Left lobe of liver (tissue), 2 donors: ENCODE measurements at regions not wholly inside any gene's neighbourhood (a gene's known extent, or its start where the extent isn't known, plus 50 kb on each side); places are given as distances from the start of the nearest gene placed in this dataset.

Experiments used
- ATAC-seq: fragments of 200-7000 bp; cut with Tn5 transposase; one replicate; pipeline ENCODE4 v1.9.1; 2020; ENCODE audit warnings: mild to moderate bottlenecking, moderate library complexity
- DNase-seq: peaks from one replicate; pipeline ENCODE4 v3.0.0-alpha.2; 2020; ENCODE audit warnings: low spot score
- donor health status: DM: no; HTN: no; CAD: no; lungs with moderate emphysema.
- donor health status: DM: no; HTN: yes; CAD: no.

- DNase-seq (no peak), ATAC-seq (no peak)
Measured at GRCh38 chr5:72030237-72030636, 77.0 kb upstream of the MAP1B start.

DNA sequence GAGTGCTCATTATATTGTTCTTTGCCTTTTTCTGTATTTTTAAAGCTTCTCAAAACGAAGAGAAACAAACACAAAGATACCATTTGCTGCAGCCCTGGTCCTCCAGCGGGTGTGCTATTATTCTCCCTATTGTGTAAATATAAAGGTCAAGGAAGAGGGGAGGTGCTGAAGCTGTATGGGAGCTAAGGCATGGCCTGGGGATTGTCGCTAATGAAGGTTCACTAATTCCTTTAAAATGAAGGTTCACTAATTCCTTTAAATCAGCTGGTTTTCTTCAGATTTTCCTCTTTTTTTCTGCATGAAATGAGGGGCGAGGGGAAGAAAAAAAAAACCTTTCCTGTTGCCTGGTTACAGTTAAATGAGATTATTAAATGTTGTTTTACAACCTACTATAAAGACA is 74.5 kb upstream of the MAP1B start:
- ATAC-seq (no peak), DNase-seq (no peak)

- DNase-seq (no peak), ATAC-seq (no peak)
Measured at GRCh38 chr5:72034770-72035169, 72.5 kb upstream of the MAP1B start.

GRCh38 chr5:72035831-72036230 is 71.4 kb upstream of the MAP1B start:
- ATAC-seq (no peak), DNase-seq (no peak)

DNA sequence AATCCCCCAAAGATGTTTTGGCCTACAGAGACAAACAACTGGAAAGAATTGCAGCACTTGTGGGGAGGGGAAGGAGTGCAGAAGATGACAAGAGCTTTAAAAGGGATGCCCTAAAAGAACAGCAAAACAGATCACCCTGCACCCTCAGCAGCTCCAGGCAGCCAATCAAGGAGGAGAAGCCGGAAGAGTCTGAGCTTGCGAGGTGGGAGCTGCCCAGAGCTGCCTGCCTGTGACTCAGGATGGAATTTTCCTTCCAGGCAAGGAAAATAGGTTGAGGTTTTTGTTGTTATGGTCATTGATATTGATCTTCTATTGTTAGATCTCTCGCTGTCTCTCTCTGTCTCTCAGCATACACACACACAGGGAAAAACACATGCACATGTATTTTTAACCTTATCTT is 70.3 kb upstream of the MAP1B start:
- no peak for ATAC-seq
- DNase-seq, result no peak

GRCh38 chr5:72040513-72040912 is 66.8 kb upstream of the MAP1B start:
- no peak for ATAC-seq
- no peak for DNase-seq

GRCh38 chr5:72041654-72042053 is 65.6 kb upstream of the MAP1B start:
- DNase-seq, result no peak
- no peak for ATAC-seq

- ATAC-seq, result no peak
- DNase-seq, result no peak
Measured at GRCh38 chr5:72042097-72042496, 65.2 kb upstream of the MAP1B start.

DNA sequence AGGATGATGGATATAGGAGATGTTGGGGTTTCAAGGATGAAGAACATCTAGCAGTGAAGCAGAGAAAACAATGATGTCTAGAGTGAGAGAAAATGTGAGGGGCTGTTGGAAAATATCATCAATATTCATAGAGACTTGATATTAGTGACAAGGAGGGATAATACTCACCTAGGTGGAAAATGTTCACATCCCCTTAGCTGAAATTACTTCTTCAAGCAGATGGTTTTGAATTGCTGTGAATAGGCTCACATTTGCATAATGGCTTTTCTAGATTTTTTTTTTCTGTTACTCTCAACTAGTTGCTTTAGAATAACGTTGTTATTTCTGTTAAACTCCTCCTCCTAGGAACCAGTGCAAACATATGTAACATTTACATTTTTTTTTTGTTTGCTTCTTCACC is 61.6 kb upstream of the MAP1B start:
- ATAC-seq, result no peak
- DNase-seq, result no peak

DNA sequence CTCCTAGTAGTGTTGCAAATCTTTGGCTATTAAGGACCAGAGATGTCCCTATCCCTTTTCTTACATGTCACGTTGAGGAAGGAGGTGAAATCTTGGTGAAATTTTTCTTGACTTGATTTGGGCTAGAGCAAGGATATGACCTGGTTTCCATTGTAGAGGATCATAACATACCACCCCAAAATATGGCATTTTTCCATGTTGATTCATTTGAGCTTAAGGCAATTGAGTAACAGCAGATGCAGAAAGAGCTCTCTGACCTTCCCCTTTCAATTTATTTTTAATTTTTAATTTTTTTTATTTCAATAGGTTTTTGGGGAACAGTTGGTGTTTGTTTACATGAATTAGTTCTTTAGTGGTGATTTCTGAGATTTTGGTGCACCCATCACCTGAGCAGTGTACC is 61.2 kb upstream of the MAP1B start:
- DNase-seq, result no peak
- ATAC-seq, result no peak

DNA sequence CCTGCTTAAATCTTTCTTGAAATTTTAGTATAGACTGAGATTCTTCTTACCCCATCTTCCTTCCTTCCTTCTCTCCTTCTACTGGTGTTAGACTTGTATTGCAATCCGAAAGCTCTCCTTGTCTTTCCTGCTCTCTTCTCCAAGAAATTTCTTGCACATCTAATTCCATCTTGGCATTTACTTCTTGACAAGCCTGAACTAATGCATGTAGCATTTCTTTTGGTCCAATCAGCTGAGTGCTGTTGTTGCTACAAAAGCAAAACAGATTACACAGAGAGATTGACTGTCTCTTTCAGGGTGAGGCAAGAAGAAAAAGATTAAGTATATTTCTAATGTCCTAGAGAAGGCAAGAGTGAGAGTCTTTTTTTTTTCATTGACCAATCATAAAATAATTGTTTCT is 51.6 kb upstream of the MAP1B start:
- DNase-seq, result no peak
- ATAC-seq, result no peak
